ENCODE measurements at regions not wholly inside any gene's neighbourhood (a gene's known extent, or its start where the extent isn't known, plus 50 kb on each side); places are given as distances from the start of the nearest gene placed in this dataset.

GRCh38 chr9:106119176-106119575 is 424.8 kb downstream of the TMEM38B start:
- TF ChIP-seq CTCF (IDR thresholded peaks at IDR 0.05) (no peak), POLR2AphosphoS5 (IDR thresholded peaks at IDR 0.05) (no peak)
